Stimulated activated memory B cell treated with anti-CD40 and anti-IgM and Interleukin-4, amounts not matched to agents 10 μg/mL and 1 μg/mL and 100 μg/mL, for 72 hours (primary cell): ENCODE measurements at regions not wholly inside any gene's neighbourhood (a gene's known extent, or its start where the extent isn't known, plus 50 kb on each side); places are given as distances from the start of the nearest gene placed in this dataset.

Experiments
- ATAC-seq: fragments of 150-1000 bp; cut with Tn5 transposase; 2 replicates; pipeline ENCODE4 v1.10.0; 2021
- H3K27ac Mint-ChIP-seq: one replicate; pipeline ENCODE4 v1.8.0; 2022; ENCODE audit warnings: mild to moderate bottlenecking, mixed read lengths
- H3K27me3 Mint-ChIP-seq: one replicate; pipeline ENCODE4 v1.8.0; 2022; ENCODE audit warnings: mixed read lengths
- H3K36me3 Mint-ChIP-seq: one replicate; pipeline ENCODE4 v1.8.0; 2022; ENCODE audit warnings: mixed read lengths
- H3K4me1 Mint-ChIP-seq: one replicate; pipeline ENCODE4 v1.8.0; 2022; ENCODE audit warnings: mixed read lengths
- H3K4me3 Mint-ChIP-seq: one replicate; pipeline ENCODE4 v1.8.0; 2022; ENCODE audit warnings: mild to moderate bottlenecking, moderate library complexity, mixed read lengths
- H3K9me3 Mint-ChIP-seq: one replicate; pipeline ENCODE4 v1.8.0; 2022; ENCODE audit warnings: mixed read lengths

- H3K4me1 Mint-ChIP-seq: no peaks in the 10 kb centered on the region
- H3K4me3 Mint-ChIP-seq: no peak overlapping the region
- no peak for ATAC-seq
- H3K27me3 Mint-ChIP-seq: no peaks in the 10 kb centered on the region
- no peaks in the 10 kb centered on the region for H3K36me3 Mint-ChIP-seq
- H3K27ac Mint-ChIP-seq: no peak overlapping the region
- H3K9me3 Mint-ChIP-seq: no peaks in the 10 kb centered on the region
Measured at GRCh38 chr9:6089300-6089699, 73.9 kb upstream of the RANBP6 start.

- H3K4me3 Mint-ChIP-seq: no peak overlapping the region
- H3K4me1 Mint-ChIP-seq: no peaks in the 10 kb centered on the region
- H3K27me3 Mint-ChIP-seq: no peaks in the 10 kb centered on the region
- H3K36me3 Mint-ChIP-seq: no peaks in the 10 kb centered on the region
- ATAC-seq: no peak
- H3K27ac Mint-ChIP-seq: no peak overlapping the region
- H3K9me3 Mint-ChIP-seq: no peaks in the 10 kb centered on the region
Measured at GRCh38 chr9:6086006-6086655, 70.7 kb upstream of the RANBP6 start.

DNA sequence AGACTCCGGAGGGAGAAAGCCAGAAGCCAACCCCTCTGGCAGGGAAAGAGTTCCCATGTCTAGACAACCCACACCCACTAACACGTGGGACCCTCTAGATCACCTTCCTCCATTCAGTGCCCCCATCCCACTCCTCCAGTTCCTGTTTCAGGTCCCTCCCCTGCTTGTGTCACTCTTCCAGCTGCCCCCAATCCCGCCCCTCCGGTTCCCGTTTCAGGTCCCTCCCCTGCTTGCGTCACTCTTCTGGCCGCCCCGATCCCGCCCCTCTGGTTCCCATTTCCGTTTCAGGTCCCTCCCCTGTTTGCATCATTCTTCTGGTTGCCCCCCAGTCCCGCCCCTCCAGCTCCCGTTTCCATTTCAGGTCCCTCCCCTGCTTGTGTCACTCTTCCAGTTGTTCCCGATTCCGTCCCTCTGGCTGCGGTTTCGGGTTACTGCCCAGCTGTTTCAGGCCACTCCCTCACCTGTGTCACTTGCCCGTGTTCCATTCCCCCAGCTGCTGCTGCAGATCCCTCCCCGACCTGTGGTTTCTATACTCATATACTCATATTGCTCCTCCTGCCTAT lies 64.8 kb upstream of the RANBP6 start:
- peaks cover 18% of the 10 kb centered on the region for H3K4me1 Mint-ChIP-seq
- no peaks in the 10 kb centered on the region for H3K36me3 Mint-ChIP-seq
- H3K9me3 Mint-ChIP-seq: no peaks in the 10 kb centered on the region
- H3K27me3 Mint-ChIP-seq: no peaks in the 10 kb centered on the region
- peak overlapping the region; percentile 82 for H3K27ac Mint-ChIP-seq
- H3K4me3 Mint-ChIP-seq: peak overlapping the region; percentile 89
- peak; percentile 96 for ATAC-seq

GRCh38 chr9:6079386-6079785 lies 64.0 kb upstream of the RANBP6 start:
- Mint-ChIP-seq H3K4me3 (peak overlapping the region; percentile 89), H3K27me3 (no peaks in the 10 kb centered on the region), H3K4me1 (peaks cover 18% of the 10 kb centered on the region), H3K36me3 (no peaks in the 10 kb centered on the region), H3K9me3 (no peaks in the 10 kb centered on the region), H3K27ac (peak overlapping the region; percentile 82)
- ATAC-seq: no peak

GRCh38 chr9:6078382-6079105 lies 63.1 kb upstream of the RANBP6 start:
- Mint-ChIP-seq H3K4me1 (peaks cover 18% of the 10 kb centered on the region), H3K27ac (peak overlapping the region; percentile 82)

DNA sequence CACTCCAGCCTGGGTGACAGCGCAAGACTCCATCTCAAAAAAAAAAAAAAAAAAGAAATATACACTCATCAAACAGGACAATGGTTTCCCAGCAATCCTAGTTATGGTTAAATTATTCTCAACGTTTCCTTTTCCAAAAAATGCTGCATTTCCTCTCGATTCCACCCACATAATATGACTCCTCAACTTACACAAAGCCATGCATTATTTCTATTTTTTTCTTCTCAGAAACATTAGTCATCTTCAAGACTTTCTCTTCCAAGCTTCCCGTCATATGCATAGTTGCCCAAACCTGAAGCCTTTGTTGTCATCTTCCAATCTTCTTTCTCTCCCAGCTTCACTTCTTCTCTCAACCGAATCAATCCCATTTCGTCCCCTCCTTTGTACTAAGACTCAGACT lies 61.4 kb upstream of the RANBP6 start:
- Mint-ChIP-seq H3K27me3 (no peaks in the 10 kb centered on the region), H3K4me3 (no peak overlapping the region), H3K4me1 (peaks cover 18% of the 10 kb centered on the region), H3K36me3 (no peaks in the 10 kb centered on the region), H3K9me3 (no peaks in the 10 kb centered on the region), H3K27ac (no peak overlapping the region)
- no peak for ATAC-seq

More at GRCh38 chr9:6078382-6079105, 63.1 kb upstream of the RANBP6 start:
- Mint-ChIP-seq H3K36me3 (no peaks in the 10 kb centered on the region), H3K27me3 (no peaks in the 10 kb centered on the region), H3K4me3 (no peak overlapping the region), H3K9me3 (no peaks in the 10 kb centered on the region)
- ATAC-seq: no peak

DNA sequence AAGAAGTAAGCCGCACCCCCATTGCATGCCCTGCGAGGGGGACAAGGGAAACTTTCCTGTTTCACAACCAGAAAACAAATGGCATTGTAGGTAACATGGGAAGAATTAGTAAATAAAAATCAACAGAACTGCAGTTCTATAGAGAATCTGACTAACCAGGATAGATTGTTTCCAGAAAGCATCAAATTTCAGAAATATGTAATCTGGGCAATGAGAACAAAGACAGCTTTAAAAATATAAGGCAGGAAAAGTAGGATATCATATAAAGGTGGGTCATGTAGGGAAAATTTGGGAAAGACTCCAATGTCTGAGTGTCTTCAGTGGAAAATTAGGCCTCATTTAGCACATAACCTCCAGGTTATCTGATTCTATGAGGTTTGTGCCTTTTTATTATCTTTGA lies 58.3 kb upstream of the RANBP6 start:
- peaks cover 3% of the 10 kb centered on the region for H3K9me3 Mint-ChIP-seq
- no peaks in the 10 kb centered on the region for H3K27me3 Mint-ChIP-seq

DNA sequence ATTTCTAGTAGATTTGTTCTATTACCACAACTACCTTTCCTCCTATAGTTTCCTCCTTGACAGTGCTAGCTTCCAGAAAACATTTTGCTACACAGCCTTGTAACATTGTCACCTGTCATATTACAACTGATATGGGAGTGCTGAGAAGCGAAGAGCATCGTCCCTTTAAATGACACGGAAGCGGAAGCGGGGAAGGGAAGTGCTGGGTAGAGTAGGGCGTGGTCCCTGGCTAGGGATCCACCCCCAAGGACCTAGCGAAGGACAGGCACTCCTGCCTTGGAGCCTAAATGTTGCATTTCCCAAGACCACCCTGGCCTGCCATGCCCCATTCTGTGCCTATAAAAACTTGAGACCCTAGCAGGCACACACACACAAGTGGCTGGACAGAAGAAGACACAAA lies 57.4 kb upstream of the RANBP6 start:
- peaks cover 10% of the 10 kb centered on the region for H3K36me3 Mint-ChIP-seq
- H3K27ac Mint-ChIP-seq: no peak overlapping the region
- H3K4me3 Mint-ChIP-seq: no peak overlapping the region
- H3K9me3 Mint-ChIP-seq: peaks cover 3% of the 10 kb centered on the region
- H3K4me1 Mint-ChIP-seq: peaks cover 14% of the 10 kb centered on the region
- H3K27me3 Mint-ChIP-seq: no peaks in the 10 kb centered on the region
- ATAC-seq: no peak

More for the DNA sequence above, 58.3 kb upstream of the RANBP6 start:
- Mint-ChIP-seq H3K36me3 (peaks cover 10% of the 10 kb centered on the region), H3K4me3 (no peak overlapping the region), H3K27ac (no peak overlapping the region), H3K4me1 (peaks cover 9% of the 10 kb centered on the region)
- no peak for ATAC-seq

- Mint-ChIP-seq H3K4me1 (peaks cover 14% of the 10 kb centered on the region), H3K27me3 (no peaks in the 10 kb centered on the region), H3K36me3 (peaks cover 10% of the 10 kb centered on the region), H3K27ac (no peak overlapping the region), H3K9me3 (peaks cover 3% of the 10 kb centered on the region), H3K4me3 (no peak overlapping the region)
- ATAC-seq: no peak
Measured at GRCh38 chr9:6072453-6072852, 57.0 kb upstream of the RANBP6 start.

- peak; percentile 93 for ATAC-seq
- H3K27ac Mint-ChIP-seq: peak overlapping the region; percentile 93
- peaks cover 3% of the 10 kb centered on the region for H3K9me3 Mint-ChIP-seq
- peaks cover 12% of the 10 kb centered on the region for H3K27me3 Mint-ChIP-seq
- peaks cover 14% of the 10 kb centered on the region for H3K4me1 Mint-ChIP-seq
- H3K36me3 Mint-ChIP-seq: peaks cover 10% of the 10 kb centered on the region
- peak overlapping the region; percentile 59 for H3K4me3 Mint-ChIP-seq
Measured at GRCh38 chr9:6068983-6069382, 53.6 kb upstream of the RANBP6 start.

DNA sequence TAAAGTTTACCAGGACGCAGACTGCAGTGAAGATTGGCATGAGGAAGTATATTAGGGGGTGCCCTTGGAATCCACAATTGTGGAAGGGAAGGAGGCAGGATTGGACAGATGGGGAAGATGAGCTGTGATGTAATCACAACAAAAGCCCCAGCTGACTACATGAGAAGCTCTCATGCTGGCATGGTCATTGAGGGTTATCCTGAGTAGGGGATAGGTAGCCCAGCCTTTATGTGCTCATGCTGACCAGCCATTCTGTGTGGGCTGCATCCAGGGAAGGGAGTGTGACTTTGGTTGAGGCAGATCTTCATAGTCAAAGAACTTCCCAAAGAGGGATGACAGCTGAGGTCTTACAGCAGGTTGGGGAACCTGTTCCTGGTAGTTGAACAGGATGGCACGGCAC lies 52.0 kb upstream of the RANBP6 start:
- Mint-ChIP-seq H3K27ac (no peak overlapping the region), H3K4me3 (no peak overlapping the region), H3K36me3 (peaks cover 10% of the 10 kb centered on the region)

More for the DNA sequence above, 52.0 kb upstream of the RANBP6 start:
- no peak for ATAC-seq
- H3K4me1 Mint-ChIP-seq: peaks cover 14% of the 10 kb centered on the region
- peaks cover 27% of the 10 kb centered on the region for H3K27me3 Mint-ChIP-seq
- peaks cover 3% of the 10 kb centered on the region for H3K9me3 Mint-ChIP-seq
